SK-N-SH treated with all-trans-retinoic acid at 6 μM for 48 hours (cell line): ENCODE measurements at regions not wholly inside any gene's neighbourhood (a gene's known extent, or its start where the extent isn't known, plus 50 kb on each side); places are given as distances from the start of the nearest gene placed in this dataset.

Source experiments
- ATAC-seq: fragments of 200-7000 bp; cut with Tn5 transposase; 3 replicates; pipeline ENCODE4 v1.9.1; 2020; ENCODE audit warnings: mild to moderate bottlenecking, moderate library complexity
- ARNTL ChIP-seq: fragments of 450-650 bp; formaldehyde crosslinking; IDR thresholded peaks from 2 replicates; pipeline ENCODE4 v1.5.0; 2020; ENCODE audit warnings: low read depth, mild to moderate bottlenecking, moderate library complexity, borderline replicate concordance
- BACH2 ChIP-seq: fragments of 250-450 bp; sonication (Bioruptor Pico); IDR thresholded peaks from 2 replicates; pipeline ENCODE4 v1.9.0; 2021; ENCODE audit warnings: mild to moderate bottlenecking, borderline replicate concordance
- CREB5 ChIP-seq: fragments of 250-450 bp; sonication (Bioruptor Pico); IDR thresholded peaks from 2 replicates; pipeline ENCODE4 v1.5.1; 2020; ENCODE audit warnings: low read depth, mild to moderate bottlenecking, moderate library complexity
- CSDC2 ChIP-seq: fragments of 250-450 bp; sonication (Bioruptor Pico); IDR thresholded peaks from 2 replicates; pipeline ENCODE4 v1.5.0; 2020; ENCODE audit warnings: mild to moderate bottlenecking, moderate library complexity
- ESRRG ChIP-seq: fragments of 250-450 bp; sonication (Bioruptor Pico); IDR thresholded peaks from 2 replicates; pipeline ENCODE4 v1.6.1; 2021; ENCODE audit warnings: mild to moderate bottlenecking
- GLIS3 ChIP-seq: fragments of 250-450 bp; sonication (Bioruptor Pico); IDR thresholded peaks from 2 replicates; pipeline ENCODE4 v1.5.0; 2020; ENCODE audit warnings: mild to moderate bottlenecking, moderate library complexity
- ISL1 ChIP-seq: fragments of 250-450 bp; sonication (Bioruptor Pico); IDR thresholded peaks from 2 replicates; pipeline ENCODE4 v2.1.2; 2022; ENCODE audit warnings: mild to moderate bottlenecking, moderate library complexity
- OSR1 ChIP-seq: fragments of 250-450 bp; sonication (Bioruptor Pico); IDR thresholded peaks from 2 replicates; pipeline ENCODE4 v1.8.0; 2022; ENCODE audit warnings: moderate library complexity, mild to moderate bottlenecking, inconsistent platforms
- PATZ1 ChIP-seq: fragments of 250-450 bp; sonication (Bioruptor Pico); IDR thresholded peaks from 2 replicates; pipeline ENCODE4 v1.8.0; 2020; ENCODE audit warnings: mild to moderate bottlenecking, moderate library complexity, borderline replicate concordance
- PPARA ChIP-seq: fragments of 250-450 bp; sonication (Bioruptor Pico); IDR thresholded peaks from 2 replicates; pipeline ENCODE4 v1.5.0; 2020; ENCODE audit warnings: mild to moderate bottlenecking, borderline replicate concordance
- RARB ChIP-seq: fragments of 250-450 bp; sonication (Bioruptor Pico); IDR thresholded peaks from 2 replicates; pipeline ENCODE4 v1.8.0; 2021; ENCODE audit warnings: mild to moderate bottlenecking, moderate library complexity
- SNAI2 ChIP-seq: fragments of 250-450 bp; sonication (Bioruptor Pico); IDR thresholded peaks from 2 replicates; pipeline ENCODE4 v1.5.0; 2020; ENCODE audit warnings: mild to moderate bottlenecking, moderate library complexity
- TCF4 ChIP-seq: fragments of 250-450 bp; sonication (Bioruptor Pico); IDR thresholded peaks from 2 replicates; pipeline ENCODE4 v1.8.0; 2021; ENCODE audit warnings: mild to moderate bottlenecking, moderate library complexity, borderline replicate concordance
- TOX ChIP-seq: fragments of 250-450 bp; sonication (Bioruptor Pico); IDR thresholded peaks from 2 replicates; pipeline ENCODE4 v1.8.0; 2021; ENCODE audit warnings: mild to moderate bottlenecking, moderate library complexity, borderline replicate concordance
- TSHZ2 ChIP-seq: fragments of 250-450 bp; sonication (Bioruptor Pico); IDR thresholded peaks from 2 replicates; pipeline ENCODE4 v1.5.0; 2020; ENCODE audit warnings: mild to moderate bottlenecking, moderate library complexity
- ZC3H10 ChIP-seq: fragments of 250-450 bp; sonication (Bioruptor Pico); IDR thresholded peaks from 2 replicates; pipeline ENCODE4 v1.5.1; 2021; ENCODE audit warnings: mild to moderate bottlenecking, moderate library complexity
- ZFP3 ChIP-seq: fragments of 250-450 bp; sonication (Bioruptor Pico); IDR thresholded peaks from 2 replicates; pipeline ENCODE4 v1.5.0; 2020; ENCODE audit warnings: mild to moderate bottlenecking, moderate library complexity
- ZFP30 ChIP-seq: fragments of 450-650 bp; formaldehyde crosslinking; IDR thresholded peaks from 2 replicates; pipeline ENCODE4 v1.5.0; 2022; ENCODE audit warnings: mild to moderate bottlenecking, moderate library complexity
- ZNF565 ChIP-seq: fragments of 450-650 bp; formaldehyde crosslinking; conservative IDR thresholded peaks from 2 replicates; pipeline ENCODE4 v1.5.0; 2020; ENCODE audit warnings: low read depth, mild to moderate bottlenecking, moderate library complexity
- ZNF70 ChIP-seq: fragments of 450-650 bp; formaldehyde crosslinking; IDR thresholded peaks from 2 replicates; pipeline ENCODE4 v1.5.0; 2020; ENCODE audit warnings: mild to moderate bottlenecking, moderate library complexity
- ZNF8 ChIP-seq: fragments of 450-650 bp; formaldehyde crosslinking; IDR thresholded peaks from 2 replicates; pipeline ENCODE4 v1.5.0; 2020; ENCODE audit warnings: mild to moderate bottlenecking, moderate library complexity

- no peak for ATAC-seq
- TF ChIP-seq ZC3H10 (CRISPR knock-in tag) = no peak
- no peak for TF ChIP-seq ZFP30 (CRISPR knock-in tag)
- no peak for TF ChIP-seq TSHZ2
Observed at GRCh38 chr5:163189023-163189553, 248.3 kb upstream of the CCNG1 start.

GRCh38 chr5:163190283-163190682, 247.1 kb upstream of the CCNG1 start:
- no peak for ATAC-seq

GRCh38 chr5:163190784-163191183, 246.6 kb upstream of the CCNG1 start:
- ATAC-seq = no peak
- no peak for TF ChIP-seq CSDC2 (CRISPR knock-in tag)
- TF ChIP-seq ZNF8 (CRISPR knock-in tag) = no peak
- TF ChIP-seq ARNTL (CRISPR knock-in tag) = no peak
- no peak for TF ChIP-seq PPARA (CRISPR knock-in tag)
- TF ChIP-seq TCF4 (CRISPR knock-in tag) = no peak
- no peak for TF ChIP-seq TSHZ2
- no peak for TF ChIP-seq TOX

More at GRCh38 chr5:163190283-163190682, 247.1 kb upstream of the CCNG1 start:
- no peak for TF ChIP-seq ZC3H10 (CRISPR knock-in tag)
- TF ChIP-seq TSHZ2 = no peak
- TF ChIP-seq TCF4 (CRISPR knock-in tag) = no peak
- TF ChIP-seq CREB5 (CRISPR knock-in tag) = no peak
- TF ChIP-seq ESRRG = no peak
- no peak for TF ChIP-seq ZFP3 (CRISPR knock-in tag)
- TF ChIP-seq ZFP30 (CRISPR knock-in tag) = no peak
- TF ChIP-seq BACH2 = no peak
- TF ChIP-seq RARB (CRISPR knock-in tag) = no peak
- TF ChIP-seq TOX = no peak
- no peak for TF ChIP-seq GLIS3 (CRISPR knock-in tag)
- no peak for TF ChIP-seq ISL1 (CRISPR knock-in tag)
- TF ChIP-seq, all 23 proteins: peak for 0

GRCh38 chr5:163193886-163194285, 243.5 kb upstream of the CCNG1 start:
- TF ChIP-seq PPARA (CRISPR knock-in tag) (no peak), ZNF565 (CRISPR knock-in tag) (no peak), ARNTL (CRISPR knock-in tag) (no peak), BACH2 (no peak), TOX (no peak), ZNF8 (CRISPR knock-in tag) (no peak), PATZ1 (CRISPR knock-in tag) (no peak), RARB (CRISPR knock-in tag) (no peak), OSR1 (CRISPR knock-in tag) (no peak), ZC3H10 (CRISPR knock-in tag) (no peak), TCF4 (CRISPR knock-in tag) (no peak), ISL1 (CRISPR knock-in tag) (no peak), SNAI2 (no peak), ZNF70 (CRISPR knock-in tag) (no peak), TSHZ2 (no peak)
- ATAC-seq = no peak
